ENCODE measurements at regions not wholly inside any gene's neighbourhood (a gene's known extent, or its start where the extent isn't known, plus 50 kb on each side); places are given as distances from the start of the nearest gene placed in this dataset.
"Not testable (repeated sequence)": the region's sequence is repeated elsewhere in the genome, so short reads cannot be mapped to it uniquely, and the experiment has no call there.

DNA sequence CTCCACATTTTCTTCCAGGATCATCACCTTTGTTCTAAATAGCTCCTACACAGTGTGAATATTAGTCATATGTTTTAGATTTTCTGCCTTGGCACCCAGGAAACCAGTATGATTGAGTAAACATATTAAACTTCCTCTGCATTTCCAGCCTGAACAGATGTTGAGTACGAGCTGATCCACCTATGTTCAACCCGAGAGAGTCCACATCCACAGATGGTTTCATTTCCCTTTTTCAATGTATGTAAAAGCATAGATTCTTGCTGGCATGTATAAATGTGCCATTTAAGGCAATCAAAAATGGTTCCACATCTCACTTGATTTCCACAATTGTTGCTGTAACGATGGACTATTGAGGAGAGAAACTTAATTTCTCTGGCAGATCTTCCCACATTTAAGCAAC, 74.2 kb downstream of the ZNF716 start:
- H3K27ac Mint-ChIP-seq; H3K4me1 Mint-ChIP-seq; H3K4me3 Mint-ChIP-seq; DNase-seq; H3K36me3 Mint-ChIP-seq; H3K27me3 Mint-ChIP-seq (ENCODE audit: low read depth in 3 of 3): not testable (repeated sequence)
- H3K9me3 Mint-ChIP-seq, result peaks cover 12 to 59% (median 33%) of the 10 kb centered on the region in 6 donors

DNA sequence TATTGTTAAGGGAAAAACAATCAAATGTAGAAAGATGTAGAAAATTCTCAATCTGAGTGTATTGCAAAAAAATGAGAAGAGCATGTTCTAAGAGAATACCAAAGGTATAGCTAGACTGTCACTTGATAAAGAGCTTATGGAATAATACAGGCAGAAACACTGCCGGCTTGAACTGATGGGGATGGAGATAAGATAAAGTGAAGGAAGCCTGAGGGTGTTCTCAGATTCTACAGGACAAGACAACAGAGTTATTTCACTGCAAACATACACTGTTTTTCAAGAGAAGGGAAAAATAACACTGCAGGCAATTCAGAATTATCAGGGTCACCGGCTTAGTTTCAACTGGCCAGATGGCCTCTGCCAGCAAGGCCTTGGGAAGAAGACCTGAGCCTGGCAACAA, 80.0 kb downstream of the ZNF716 start:
- no peak for DNase-seq
- peaks cover 21 to 57% (median 38%) of the 10 kb centered on the region in 6 donors for H3K9me3 Mint-ChIP-seq
- no peak overlapping the region for H3K4me3 Mint-ChIP-seq
- H3K4me1 Mint-ChIP-seq, result no peaks in the 10 kb centered on the region
- peaks cover 3 to 5% (median 5%) of the 10 kb centered on the region in 3 donors for H3K36me3 Mint-ChIP-seq
- H3K27ac Mint-ChIP-seq, result no peak overlapping the region
- H3K27me3 Mint-ChIP-seq (ENCODE audit: low read depth in 3 of 3), result peaks cover 0 to 2% (median 0%) of the 10 kb centered on the region in 3 donors

- H3K27me3 Mint-ChIP-seq (ENCODE audit: low read depth in 3 of 3); H3K4me3 Mint-ChIP-seq; H3K27ac Mint-ChIP-seq; DNase-seq; H3K36me3 Mint-ChIP-seq; H3K4me1 Mint-ChIP-seq: not testable (repeated sequence)
- H3K9me3 Mint-ChIP-seq, result peaks cover 12 to 55% (median 37%) of the 10 kb centered on the region in 6 donors
Measured at GRCh38 chr7:57540634-57541033, 90.7 kb downstream of the ZNF716 start.

DNA sequence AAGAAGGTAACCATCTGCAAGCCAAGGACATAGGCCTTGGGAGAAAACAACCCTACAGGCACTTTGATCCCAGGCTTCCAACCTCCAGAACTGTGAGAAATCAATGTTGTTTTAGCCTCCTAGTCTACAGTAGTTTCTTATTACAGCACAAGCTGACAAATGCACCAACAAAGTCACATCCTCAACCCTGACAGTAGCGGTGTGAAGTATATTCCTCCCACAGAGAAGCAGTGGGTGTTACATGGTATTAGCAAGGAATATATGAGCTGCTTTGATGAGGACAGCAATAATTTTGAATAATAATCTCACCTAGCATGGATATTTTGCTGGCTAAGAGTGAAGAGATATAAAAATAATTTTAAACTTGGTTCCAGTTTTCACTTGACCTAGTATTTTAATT, 92.4 kb downstream of the ZNF716 start:
- H3K27ac Mint-ChIP-seq; H3K4me1 Mint-ChIP-seq; H3K27me3 Mint-ChIP-seq (ENCODE audit: low read depth in 3 of 3); H3K4me3 Mint-ChIP-seq; H3K36me3 Mint-ChIP-seq; DNase-seq: not testable (repeated sequence)
- H3K9me3 Mint-ChIP-seq, result peaks cover 12 to 48% (median 34%) of the 10 kb centered on the region in 6 donors

DNA sequence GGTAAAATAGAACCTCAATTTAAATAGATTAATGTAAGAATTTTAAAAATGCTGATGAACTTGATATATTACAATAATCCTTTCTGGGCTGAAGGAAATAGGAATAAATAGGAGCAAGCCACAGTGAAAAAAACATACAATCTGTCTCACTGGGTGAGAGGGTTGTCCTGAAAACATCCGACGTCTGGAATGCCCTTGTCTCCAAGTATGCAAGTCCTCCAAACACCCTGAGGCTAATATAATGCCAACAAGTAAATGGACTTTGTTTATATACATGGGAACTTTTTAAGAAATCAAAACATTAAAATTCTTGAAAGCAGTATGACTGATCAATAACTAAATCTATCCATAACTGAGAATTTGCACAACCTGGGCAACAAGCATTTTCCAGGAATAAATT, 97.4 kb downstream of the ZNF716 start:
- DNase-seq; H3K4me3 Mint-ChIP-seq; H3K27me3 Mint-ChIP-seq (ENCODE audit: low read depth in 3 of 3); H3K4me1 Mint-ChIP-seq; H3K27ac Mint-ChIP-seq; H3K36me3 Mint-ChIP-seq: not testable (repeated sequence)
- H3K9me3 Mint-ChIP-seq, result peaks cover 11 to 68% (median 31%) of the 10 kb centered on the region in 6 donors

DNA sequence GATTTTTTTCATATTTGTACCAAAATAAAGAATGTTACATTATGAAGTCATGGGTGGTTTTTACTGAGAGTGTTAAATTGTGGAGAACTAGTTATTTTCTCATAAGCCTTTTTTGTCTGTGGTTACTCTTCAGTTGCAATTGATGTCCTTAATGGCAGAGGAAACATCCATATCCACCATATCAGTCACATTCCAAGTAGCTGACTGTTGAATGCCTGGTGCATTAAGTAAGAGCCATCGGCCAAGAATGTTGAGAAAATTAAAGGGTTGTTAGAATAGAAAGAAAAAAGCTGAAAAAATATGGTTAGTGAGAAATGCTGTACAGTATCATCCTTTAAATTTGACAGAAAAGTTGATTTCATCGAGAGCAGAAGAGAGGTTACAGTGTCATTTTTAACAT, 100.0 kb downstream of the ZNF716 start:
- H3K27me3 Mint-ChIP-seq (ENCODE audit: low read depth in 3 of 3); DNase-seq; H3K4me1 Mint-ChIP-seq; H3K36me3 Mint-ChIP-seq; H3K4me3 Mint-ChIP-seq; H3K27ac Mint-ChIP-seq: not testable (repeated sequence)
- H3K9me3 Mint-ChIP-seq, result peaks cover 7 to 61% (median 28%) of the 10 kb centered on the region in 6 donors

DNA sequence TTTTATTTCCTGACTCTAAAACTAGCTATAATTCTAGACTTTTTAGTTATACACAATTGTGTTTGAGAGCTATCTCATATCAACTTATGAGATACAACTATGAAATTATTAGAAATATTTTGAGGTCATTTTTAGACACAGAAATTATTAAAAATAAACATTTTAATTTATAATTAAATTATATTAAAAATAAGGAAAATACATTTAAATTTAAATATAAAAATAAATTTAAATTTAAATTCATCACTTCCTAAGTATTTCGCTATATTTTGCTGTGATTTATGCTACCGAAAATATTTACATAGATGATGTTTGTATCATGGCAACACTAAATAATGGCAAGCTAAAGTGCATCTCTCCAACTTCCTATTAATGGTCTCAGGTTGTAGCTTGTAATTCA, 105.7 kb downstream of the ZNF716 start:
- H3K4me1 Mint-ChIP-seq; DNase-seq; H3K36me3 Mint-ChIP-seq; H3K4me3 Mint-ChIP-seq; H3K27me3 Mint-ChIP-seq (ENCODE audit: low read depth in 3 of 3); H3K27ac Mint-ChIP-seq: not testable (repeated sequence)
- H3K9me3 Mint-ChIP-seq, result peaks cover 11 to 46% (median 33%) of the 10 kb centered on the region in 6 donors

GRCh38 chr7:57579454-57579853, 129.5 kb downstream of the ZNF716 start:
- H3K27ac Mint-ChIP-seq, result no peak overlapping the region
- DNase-seq, result no peak
- peaks cover 15 to 64% (median 42%) of the 10 kb centered on the region in 6 donors for H3K9me3 Mint-ChIP-seq
- no peaks in the 10 kb centered on the region for H3K4me1 Mint-ChIP-seq
- no peaks in the 10 kb centered on the region for H3K27me3 Mint-ChIP-seq (ENCODE audit: low read depth in 3 of 3)
- no peak overlapping the region for H3K4me3 Mint-ChIP-seq
- H3K36me3 Mint-ChIP-seq, result peaks cover 0 to 3% (median 3%) of the 10 kb centered on the region in 3 donors
